PFSK-1 (cell line): ENCODE measurements at regions not wholly inside any gene's neighbourhood (a gene's known extent, or its start where the extent isn't known, plus 50 kb on each side); places are given as distances from the start of the nearest gene placed in this dataset.

Experiments
- FOXP2 ChIP-seq: optimal IDR thresholded peaks from 2 replicates; pipeline ENCODE3; 2011; ENCODE audit warnings: borderline replicate concordance, control low read depth, inconsistent platforms; ENCODE audit not compliant: insufficient read depth; ENCODE audit errors: extremely low read length, extremely low read depth
- POLR2AphosphoS5 ChIP-seq: IDR thresholded peaks from 2 replicates; pipeline ENCODE4 v1.6.1; 2012; ENCODE audit warnings: low read depth, mild to moderate bottlenecking, control low read depth, low read length, moderate library complexity
- SIN3A ChIP-seq: IDR thresholded peaks from 2 replicates; pipeline ENCODE4 v1.6.1; 2012; ENCODE audit warnings: mild to moderate bottlenecking, low read length, moderate library complexity, borderline replicate concordance; ENCODE audit not compliant: insufficient read depth
- TAF1 ChIP-seq: IDR thresholded peaks from 2 replicates; pipeline ENCODE4 v1.6.1; 2012; ENCODE audit warnings: low read length, control low read depth, borderline replicate concordance; ENCODE audit not compliant: insufficient read depth
- TF ChIP-seq, protein P1 (sequence below), 2 experiments: IDR thresholded peaks; 2 replicates each; pipeline versions ENCODE4 v1.6.1 to v1.8.0; 2011 to 2012; ENCODE audit warnings: low read depth in 2 of 2, low read length in 2 of 2, control low read depth in 1 of 2, inconsistent platforms in 1 of 2, mild to moderate bottlenecking in 1 of 2, moderate library complexity in 1 of 2; ENCODE audit not compliant: insufficient read depth in 1 of 2

DNA sequence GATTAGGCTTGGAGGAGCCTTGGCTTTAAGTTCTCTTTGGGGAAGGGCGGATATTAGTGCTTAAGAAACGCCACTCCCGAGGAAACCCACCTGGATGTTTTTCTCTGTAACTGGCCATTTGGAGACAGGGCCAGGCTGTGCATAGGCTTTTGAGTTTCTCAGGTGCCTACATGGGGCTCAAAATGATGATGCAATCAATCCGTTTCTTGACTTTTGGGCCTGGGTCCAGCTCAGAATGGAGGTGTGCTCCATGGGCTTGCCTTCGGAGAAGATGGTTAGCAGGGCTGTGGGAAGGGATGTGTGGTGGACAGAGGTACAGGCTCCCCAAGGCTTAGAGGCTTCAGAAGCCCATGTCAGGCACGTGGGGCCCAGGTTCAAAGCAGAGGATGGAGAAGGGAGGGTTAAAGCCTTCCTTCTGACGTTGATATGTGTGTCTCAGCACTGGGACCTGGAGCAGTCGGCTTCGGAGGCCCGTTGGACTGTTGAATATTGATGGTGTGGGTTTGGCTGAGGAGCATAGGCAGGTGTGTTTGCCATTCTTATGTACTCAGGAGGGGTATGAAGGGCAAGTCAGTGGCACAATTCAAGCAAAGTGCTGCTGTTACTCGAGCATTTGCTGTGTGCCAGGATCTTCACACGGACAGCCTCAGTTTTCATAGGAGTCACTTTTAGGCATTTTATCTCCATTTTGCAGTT is 82.8 kb downstream of the SLC25A47 start:
- no peak for TF ChIP-seq SIN3A
- TF ChIP-seq TAF1: no peak
- TF ChIP-seq POLR2AphosphoS5: no peak
- TF ChIP-seq, protein P1, sequence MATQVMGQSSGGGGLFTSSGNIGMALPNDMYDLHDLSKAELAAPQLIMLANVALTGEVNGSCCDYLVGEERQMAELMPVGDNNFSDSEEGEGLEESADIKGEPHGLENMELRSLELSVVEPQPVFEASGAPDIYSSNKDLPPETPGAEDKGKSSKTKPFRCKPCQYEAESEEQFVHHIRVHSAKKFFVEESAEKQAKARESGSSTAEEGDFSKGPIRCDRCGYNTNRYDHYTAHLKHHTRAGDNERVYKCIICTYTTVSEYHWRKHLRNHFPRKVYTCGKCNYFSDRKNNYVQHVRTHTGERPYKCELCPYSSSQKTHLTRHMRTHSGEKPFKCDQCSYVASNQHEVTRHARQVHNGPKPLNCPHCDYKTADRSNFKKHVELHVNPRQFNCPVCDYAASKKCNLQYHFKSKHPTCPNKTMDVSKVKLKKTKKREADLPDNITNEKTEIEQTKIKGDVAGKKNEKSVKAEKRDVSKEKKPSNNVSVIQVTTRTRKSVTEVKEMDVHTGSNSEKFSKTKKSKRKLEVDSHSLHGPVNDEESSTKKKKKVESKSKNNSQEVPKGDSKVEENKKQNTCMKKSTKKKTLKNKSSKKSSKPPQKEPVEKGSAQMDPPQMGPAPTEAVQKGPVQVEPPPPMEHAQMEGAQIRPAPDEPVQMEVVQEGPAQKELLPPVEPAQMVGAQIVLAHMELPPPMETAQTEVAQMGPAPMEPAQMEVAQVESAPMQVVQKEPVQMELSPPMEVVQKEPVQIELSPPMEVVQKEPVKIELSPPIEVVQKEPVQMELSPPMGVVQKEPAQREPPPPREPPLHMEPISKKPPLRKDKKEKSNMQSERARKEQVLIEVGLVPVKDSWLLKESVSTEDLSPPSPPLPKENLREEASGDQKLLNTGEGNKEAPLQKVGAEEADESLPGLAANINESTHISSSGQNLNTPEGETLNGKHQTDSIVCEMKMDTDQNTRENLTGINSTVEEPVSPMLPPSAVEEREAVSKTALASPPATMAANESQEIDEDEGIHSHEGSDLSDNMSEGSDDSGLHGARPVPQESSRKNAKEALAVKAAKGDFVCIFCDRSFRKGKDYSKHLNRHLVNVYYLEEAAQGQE (IDR thresholded peaks at IDR 0.05; ENCODE audit: insufficient read depth in 1 of 2, low read depth in 2 of 2, low read length in 2 of 2): no peak
- TF ChIP-seq FOXP2: no peak
